K562 (cell line): ENCODE measurements at regions not wholly inside any gene's neighbourhood (a gene's known extent, or its start where the extent isn't known, plus 50 kb on each side); places are given as distances from the start of the nearest gene placed in this dataset.

Experiments
- ATAC-seq: fragments of 200-7000 bp; cut with Tn5 transposase; 3 replicates; pipeline ENCODE4 v1.9.1; 2020; ENCODE audit warnings: moderate library complexity
- BruUV-seq: library from RNA; stranded (reverse); fragments of 400-500 nt; replicated peaks from 2 replicates; lab custom pipeline; 2021; lab: Mats Ljungman, UMichigan
- CTCF ChIA-PET: fragments of 300-600 bp; formaldehyde crosslinking; extraction: SDS; loops from one replicate; lab custom pipeline; 2021; ENCODE audit warnings: low intra/inter-chr PET ratio; lab: Yijun Ruan, JAX
- POLR2A ChIA-PET: fragments of 300-600, 350-650 bp; sonication (Branson Sonifier 250); formaldehyde crosslinking; extraction: SDS; loops from one replicate; lab custom pipeline; 2021; ENCODE audit warnings: antibody characterized with exemption, inconsistent platforms; lab: Yijun Ruan, JAX
- DNase-seq, 4 experiments: peaks; one replicate each; pipeline versions ENCODE4 v3.0.0 to v3.0.0-alpha.2; 2011 to 2018; ENCODE audit warnings: low spot score in 3 of 4, mixed read lengths in 3 of 4; ENCODE audit errors: extremely low read depth in 1 of 4
- FAIRE-seq: peaks from 2 replicates; lab custom pipeline; 2011; peaks lifted over from hg19 to GRCh38; lab: Jason Lieb, UNC
- H2AFZ ChIP-seq: 2 replicates; pipeline ENCODE4 v1.6.0; 2011; ENCODE audit warnings: low read depth, low read length, control low read depth, inconsistent platforms
- H3K27ac ChIP-seq: fragments of 200-600 bp; 3 replicates; pipeline ENCODE4 v1.8.0; 2011; ENCODE audit warnings: low read depth, mild to moderate bottlenecking, control low read depth, inconsistent platforms, low read length, moderate library complexity, mixed read lengths; ENCODE audit errors: extremely low read depth
- H3K27me3 ChIP-seq, 2 experiments: fragments of 300-600 bp in 1 of 2; 2 replicates in 1 of 2; 3 replicates in 1 of 2; pipeline versions ENCODE4 v1.6.0 to v1.8.0; 2011; ENCODE audit warnings: inconsistent platforms in 2 of 2, low read length in 2 of 2, mild to moderate bottlenecking in 1 of 2, mixed read lengths in 1 of 2, moderate library complexity in 1 of 2; ENCODE audit not compliant: control insufficient read depth in 2 of 2, insufficient read depth in 2 of 2
- H3K36me3 ChIP-seq: fragments of 300-600 bp; 3 replicates; pipeline ENCODE4 v1.8.0; 2011; ENCODE audit warnings: mild to moderate bottlenecking, low read length, inconsistent platforms; ENCODE audit not compliant: control insufficient read depth, insufficient read depth
- H3K4me1 ChIP-seq, 2 experiments: fragments of 200-600 bp in 1 of 2; replicated peaks in 1 of 2; 2 replicates in 1 of 2; 3 replicates in 1 of 2; pipeline versions ENCODE4 v1.5.1 to v1.8.0; 2011; ENCODE audit warnings: inconsistent platforms in 2 of 2, low read length in 2 of 2, mild to moderate bottlenecking in 1 of 2, mixed read lengths in 1 of 2, moderate library complexity in 1 of 2; ENCODE audit not compliant: control insufficient read depth in 2 of 2, insufficient read depth in 2 of 2
- H3K4me2 ChIP-seq: 2 replicates; pipeline ENCODE4 v1.6.1; 2011; ENCODE audit warnings: low read length, control low read depth, inconsistent platforms, mixed read lengths; ENCODE audit not compliant: insufficient read depth
- H3K4me3 ChIP-seq: fragments of 200-600 bp; sonication (generic), shearing (Covaris generic); 2 replicates; pipeline ENCODE4 v1.5.1; 2016; ENCODE audit warnings: control low read depth, inconsistent platforms
- H3K79me2 ChIP-seq: fragments of 200-600 bp; 3 replicates; pipeline ENCODE4 v1.8.0; 2011; ENCODE audit warnings: low read length, inconsistent platforms; ENCODE audit not compliant: control insufficient read depth, insufficient read depth
- H3K9ac ChIP-seq, 2 experiments: 2 replicates each; pipeline versions ENCODE4 v1.6.0 to v1.6.1; 2011; ENCODE audit warnings: low read depth in 2 of 2, low read length in 2 of 2, control low read depth in 1 of 2, inconsistent platforms in 1 of 2, mild to moderate bottlenecking in 1 of 2, mixed read lengths in 1 of 2; ENCODE audit not compliant: insufficient read depth in 1 of 2
- H3K9me1 ChIP-seq: one replicate; pipeline ENCODE4 v1.6.0; 2011; ENCODE audit warnings: inconsistent platforms, mild to moderate bottlenecking, low read length, moderate library complexity; ENCODE audit not compliant: control insufficient read depth, insufficient read depth
- H3K9me3 ChIP-seq: replicated peaks from 2 replicates; pipeline ENCODE4 v1.5.1; 2011; ENCODE audit warnings: low read depth, low read length, inconsistent platforms; ENCODE audit not compliant: control insufficient read depth, insufficient read depth
- H4K20me1 ChIP-seq: replicated peaks from 2 replicates; pipeline ENCODE4 v1.6.1; 2011; ENCODE audit warnings: low read length, inconsistent platforms, mixed read lengths; ENCODE audit not compliant: control insufficient read depth, insufficient read depth
- ATF6 ChIP-seq: sonication (generic); formaldehyde crosslinking; IDR thresholded peaks from 2 replicates; pipeline ENCODE4 v1.4.0; 2020; ENCODE audit warnings: mild to moderate bottlenecking, missing genetic modification reagents
- CEBPG ChIP-seq, 3 experiments: fragments of 200-800 bp in 1 of 3; sonication (Bioruptor generic) in 1 of 3; sonication (generic) in 1 of 3; formaldehyde crosslinking in 1 of 3; IDR thresholded peaks in 2 of 3; conservative IDR thresholded peaks in 1 of 3; 2 replicates each; pipeline versions ENCODE4 v1.6.1 to v1.8.0; 2016 to 2022; ENCODE audit warnings: missing compliant biosample characterization in 2 of 3, missing genetic modification characterization in 2 of 3, mild to moderate bottlenecking in 1 of 3, missing genetic modification reagents in 1 of 3
- CHD2 ChIP-seq: IDR thresholded peaks from 2 replicates; pipeline ENCODE4 v1.6.1; 2011; ENCODE audit warnings: low read depth, low read length
- CHD4 ChIP-seq: fragments of 200-600 bp; sonication (generic); IDR thresholded peaks from 3 replicates; pipeline ENCODE4 v1.6.1; 2012; ENCODE audit warnings: low read depth, mild to moderate bottlenecking, mixed read lengths, low read length, inconsistent platforms; ENCODE audit not compliant: insufficient read depth, insufficient replicate concordance, poor library complexity, severe bottlenecking
- EZH2 ChIP-seq: IDR thresholded peaks from 2 replicates; pipeline ENCODE4 v1.6.1; 2012; ENCODE audit warnings: low read depth, mild to moderate bottlenecking, inconsistent platforms, low read length, borderline replicate concordance
- JUN ChIP-seq, 2 experiments: sonication (generic) in 1 of 2; formaldehyde crosslinking in 1 of 2; IDR thresholded peaks; 2 replicates each; pipeline versions ENCODE4 v1.6.1 to v1.8.0; 2012 to 2022; ENCODE audit warnings: borderline replicate concordance in 2 of 2, mild to moderate bottlenecking in 2 of 2, improper control_type of control experiment in 1 of 2, low read depth in 1 of 2, low read length in 1 of 2, missing genetic modification reagents in 1 of 2
- JUND ChIP-seq, 2 experiments: IDR thresholded peaks; 2 replicates in 1 of 2; 3 replicates in 1 of 2; pipeline ENCODE4 v1.6.1; 2011; ENCODE audit warnings: borderline replicate concordance in 2 of 2, low read depth in 2 of 2, low read length in 2 of 2, improper control_type of control experiment in 1 of 2, missing biosample characterization in 1 of 2, missing genetic modification characterization in 1 of 2, missing genetic modification reagents in 1 of 2
- RBM39 ChIP-seq: fragments of 200-400 bp; formaldehyde crosslinking; optimal IDR thresholded peaks from 2 replicates; pipeline ENCODE3; 2018; ENCODE audit warnings: low read depth, low read length
- TFAP4 ChIP-seq: sonication (generic); formaldehyde crosslinking; IDR thresholded peaks from 2 replicates; pipeline ENCODE4 v1.8.0; 2022; ENCODE audit warnings: missing genetic modification reagents, mild to moderate bottlenecking, moderate library complexity, borderline replicate concordance
- TRIM24 ChIP-seq, 2 experiments: fragments of 450-650 bp; IDR thresholded peaks; 2 replicates each; pipeline ENCODE4 v1.6.1; 2016
- TRIM28 ChIP-seq: fragments of 450-650 bp; IDR thresholded peaks from 2 replicates; pipeline ENCODE4 v1.6.1; 2017
- ZBTB2 ChIP-seq: fragments of 450-650 bp; IDR thresholded peaks from 2 replicates; pipeline ENCODE4 v1.6.1; 2016; ENCODE audit warnings: antibody characterized with exemption
- ZNF239 ChIP-seq: fragments of 250-450 bp; sonication (Bioruptor Pico); IDR thresholded peaks from 2 replicates; pipeline ENCODE4 v1.4.0; 2020; ENCODE audit warnings: mild to moderate bottlenecking
- ZNF280A ChIP-seq: fragments of 450-650 bp; IDR thresholded peaks from 2 replicates; pipeline ENCODE4 v1.6.1; 2018; ENCODE audit warnings: mild to moderate bottlenecking, low read depth; ENCODE audit not compliant: partially characterized antibody
- in situ Hi-C: fragments of 300-500 bp; cut with MboI; formaldehyde crosslinking; loops from 4 replicates; pipeline ENCODE4 v1.15.0; 2018; ENCODE audit warnings: inconsistent platforms, mixed read lengths
- intact Hi-C: fragments of 100-400 bp; cut with micrococcal nuclease; formaldehyde crosslinking; loops from 2 replicates; pipeline ENCODE4 v1.14.2; 2022

- no peak for TF ChIP-seq JUND (IDR thresholded peaks at IDR 0.05; ENCODE audit: borderline replicate concordance, low read depth, low read length)
- TF ChIP-seq JUND (tag; IDR thresholded peaks at IDR 0.05; ENCODE audit: borderline replicate concordance, low read depth, low read length) = no peak
- no peak for TF ChIP-seq RBM39
- no peak for TF ChIP-seq JUN (IDR thresholded peaks at IDR 0.05; ENCODE audit: borderline replicate concordance, low read depth, low read length)
- TF ChIP-seq JUN (CRISPR knock-in tag; IDR thresholded peaks at IDR 0.05; ENCODE audit: borderline replicate concordance) = no peak
These were observed 438.3 kb downstream of the NPIPA7 start (continued) for GRCh38 chr16:16817196-16817595.

- Histone ChIP-seq H3K4me2 (no peak overlapping the region), H3K27ac (no peak overlapping the region), H3K27me3 (no peaks in the 10 kb centered on the region), H3K79me2 (no peaks in the 10 kb centered on the region), H4K20me1 (no peaks in the 10 kb centered on the region), H3K36me3 (no peaks in the 10 kb centered on the region), H2AFZ (no peak overlapping the region), H3K9me3 (peaks cover 7% of the 10 kb centered on the region; the same call in 1 of the 2 replicates), H3K9me1 (no peaks in the 10 kb centered on the region), H3K9ac (no peak overlapping the region), H3K4me3 (no peak overlapping the region), H3K4me1 (no peaks in the 10 kb centered on the region)
- in situ Hi-C loops = no loop called here
- ChIA-PET CTCF (no interaction called here), POLR2A (no interaction called here)
- intact Hi-C loops = no loop called here
- FAIRE-seq (no peak), ATAC-seq (no peak), DNase-seq (no peak)
- BruUV-seq = no TSS peak
- TF ChIP-seq ZBTB2 (no peak), ZNF280A (peak; percentile 29), ATF6 (no peak), ZNF239 (CRISPR knock-in tag) (no peak), TRIM28 (peak; percentile 67; the same call in 1 of the 2 replicates), TFAP4 (CRISPR knock-in tag) (no peak), CEBPG (CRISPR knock-in tag; IDR thresholded peaks at IDR 0.05) (no peak), CEBPG (tag; conservative IDR thresholded peaks at IDR 0.05 in 1 of 2, IDR thresholded peaks at IDR 0.05 in 1 of 2) (peak in 1 of 2 experiments; percentile 60; a peak in 1 of 4 replicates), CHD2 (no peak), CHD4 (no peak), TRIM24 (IDR thresholded peaks at IDR 0.05) (peak; percentile 28 to 55; a peak in 3 of 4 replicates), EZH2 (no peak)
These were observed 442.3 kb downstream of the NPIPA7 start for GRCh38 chr16:16821261-16821660.
